ENCODE measurements at regions not wholly inside any gene's neighbourhood (a gene's known extent, or its start where the extent isn't known, plus 50 kb on each side); places are given as distances from the start of the nearest gene placed in this dataset.

DNA sequence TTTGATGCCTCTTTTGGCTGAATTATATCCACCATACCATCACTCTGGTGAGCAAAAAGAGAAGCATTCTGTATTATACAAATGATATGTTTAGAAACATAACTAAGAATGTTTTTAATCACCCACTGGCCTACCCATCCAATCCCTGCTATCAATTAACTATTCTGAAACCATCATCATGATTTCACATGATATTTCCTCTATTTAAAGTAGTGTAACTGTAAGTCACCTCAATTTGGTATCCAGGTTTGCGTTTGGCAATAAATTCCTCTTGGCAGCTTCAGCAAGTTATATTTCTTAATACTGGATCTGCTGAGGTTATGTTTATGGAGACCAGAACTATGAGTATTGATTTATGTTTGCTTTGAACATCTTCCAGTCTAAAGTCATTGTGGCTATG lies 332.1 kb downstream of the UTRN start:
- intact Hi-C loops (cut with DNase I), result no loop called here
- H3K27me3 ChIP-seq, result no peaks in the 10 kb centered on the region
- no peak overlapping the region for H3K27ac ChIP-seq
- WGBS, 2 donors, result 70 to 71% methylated on average over 1 of the region's 1 CpG
- H3K9me3 ChIP-seq, result no peaks in the 10 kb centered on the region
- no peaks in the 10 kb centered on the region for H3K4me1 ChIP-seq
- ATAC-seq, result no peak
- no peaks in the 10 kb centered on the region for H3K36me3 ChIP-seq
- H3K4me3 ChIP-seq, result no peak overlapping the region
- no peak for FAIRE-seq
- TF ChIP-seq CTCF (IDR thresholded peaks at IDR 0.05), result no peak
- no peak for DNase-seq

GRCh38 chr6:144617708-144618107 lies 332.6 kb downstream of the UTRN start:
- DNase-seq, result no peak
- Histone ChIP-seq H3K4me1 (no peaks in the 10 kb centered on the region), H3K27ac (no peak overlapping the region), H3K27me3 (no peaks in the 10 kb centered on the region), H3K9me3 (no peaks in the 10 kb centered on the region), H3K36me3 (no peaks in the 10 kb centered on the region), H3K4me3 (no peak overlapping the region)
- no peak for TF ChIP-seq CTCF (IDR thresholded peaks at IDR 0.05)
- intact Hi-C loops (cut with DNase I), result no loop called here
- WGBS, 2 donors, result 91 to 94% methylated on average over 4 of the region's 4 CpGs
- no peak for ATAC-seq
- no peak for FAIRE-seq

DNA sequence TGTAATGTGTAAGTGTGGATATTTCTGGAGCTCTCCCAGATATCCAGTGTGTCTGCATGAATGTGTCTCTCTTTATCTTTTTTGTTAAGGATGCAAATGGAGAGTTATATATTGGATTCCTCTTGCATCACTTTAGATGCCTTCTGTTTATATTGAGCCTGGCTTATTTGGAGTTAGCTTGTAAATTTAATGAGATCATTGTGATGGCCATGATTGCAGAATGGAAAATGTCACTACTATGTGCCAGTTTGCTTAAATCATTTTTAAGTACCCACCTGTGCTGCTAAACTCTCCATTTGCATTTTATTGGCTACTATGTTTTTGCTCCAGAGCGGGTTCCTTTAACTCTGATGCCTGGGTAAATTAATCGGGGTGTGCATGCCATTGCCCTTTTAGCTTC lies 334.8 kb downstream of the UTRN start:
- Histone ChIP-seq H3K27ac (no peak overlapping the region), H3K4me1 (peaks cover 0 to under 1% (median 0%) of the 10 kb centered on the region in 3 donors), H3K36me3 (no peaks in the 10 kb centered on the region), H3K27me3 (no peaks in the 10 kb centered on the region), H3K4me3 (no peak overlapping the region), H3K9me3 (no peaks in the 10 kb centered on the region)
- WGBS, 2 donors, result 76 to 96% methylated on average over 2 of the region's 2 CpGs
- no peak for FAIRE-seq
- no peak for ATAC-seq
- no peak for DNase-seq
- intact Hi-C loops (cut with DNase I), result no loop called here
- no peak for TF ChIP-seq CTCF (IDR thresholded peaks at IDR 0.05)

- intact Hi-C loops (cut with DNase I), result no loop called here
- H3K27ac ChIP-seq, result no peak overlapping the region
- H3K36me3 ChIP-seq, result no peaks in the 10 kb centered on the region
- no peak for FAIRE-seq
- no peak for ATAC-seq
- H3K27me3 ChIP-seq, result no peaks in the 10 kb centered on the region
- H3K9me3 ChIP-seq, result no peaks in the 10 kb centered on the region
- no peak overlapping the region for H3K4me3 ChIP-seq
- 92 to 96% methylated on average over 4 of the region's 4 CpGs for WGBS, 2 donors
- peaks cover 0 to 7% (median 0%) of the 10 kb centered on the region in 3 donors for H3K4me1 ChIP-seq
- no peak for DNase-seq
- TF ChIP-seq CTCF (IDR thresholded peaks at IDR 0.05), result no peak
Measured at GRCh38 chr6:144621332-144621731, 336.2 kb downstream of the UTRN start.

DNA sequence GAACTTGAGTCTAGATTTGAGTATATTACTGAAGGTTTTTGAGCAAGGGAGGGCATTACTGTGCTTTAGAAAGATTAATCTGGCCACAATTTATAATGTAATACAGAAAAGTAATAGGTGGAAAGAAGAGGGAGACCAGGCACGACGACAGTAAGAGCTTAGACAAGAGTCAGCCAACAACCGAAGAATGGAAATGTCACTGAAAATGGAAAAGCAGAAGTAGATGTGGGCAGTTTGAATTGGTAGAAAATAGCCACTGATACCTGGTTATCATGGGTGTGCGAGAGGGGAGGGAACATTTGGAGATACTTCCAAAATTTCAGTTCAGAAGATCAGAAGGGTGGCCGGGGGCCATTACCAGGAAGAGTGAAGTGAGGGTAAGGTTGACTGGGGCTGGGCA lies 339.1 kb downstream of the UTRN start:
- 87 to 89% methylated on average over 5 of the region's 5 CpGs for WGBS, 2 donors
- no peaks in the 10 kb centered on the region for H3K9me3 ChIP-seq
- no peak for FAIRE-seq
- TF ChIP-seq CTCF (IDR thresholded peaks at IDR 0.05), result no peak
- no peak overlapping the region for H3K27ac ChIP-seq
- no peaks in the 10 kb centered on the region for H3K27me3 ChIP-seq
- no peaks in the 10 kb centered on the region for H3K36me3 ChIP-seq
- peaks cover 0 to 7% (median 0%) of the 10 kb centered on the region in 3 donors for H3K4me1 ChIP-seq
- no peak for DNase-seq
- intact Hi-C loops (cut with DNase I), result no loop called here
- ATAC-seq, result no peak
- no peak overlapping the region for H3K4me3 ChIP-seq
